ENCODE measurements at regions not wholly inside any gene's neighbourhood (a gene's known extent, or its start where the extent isn't known, plus 50 kb on each side); places are given as distances from the start of the nearest gene placed in this dataset.

DNA sequence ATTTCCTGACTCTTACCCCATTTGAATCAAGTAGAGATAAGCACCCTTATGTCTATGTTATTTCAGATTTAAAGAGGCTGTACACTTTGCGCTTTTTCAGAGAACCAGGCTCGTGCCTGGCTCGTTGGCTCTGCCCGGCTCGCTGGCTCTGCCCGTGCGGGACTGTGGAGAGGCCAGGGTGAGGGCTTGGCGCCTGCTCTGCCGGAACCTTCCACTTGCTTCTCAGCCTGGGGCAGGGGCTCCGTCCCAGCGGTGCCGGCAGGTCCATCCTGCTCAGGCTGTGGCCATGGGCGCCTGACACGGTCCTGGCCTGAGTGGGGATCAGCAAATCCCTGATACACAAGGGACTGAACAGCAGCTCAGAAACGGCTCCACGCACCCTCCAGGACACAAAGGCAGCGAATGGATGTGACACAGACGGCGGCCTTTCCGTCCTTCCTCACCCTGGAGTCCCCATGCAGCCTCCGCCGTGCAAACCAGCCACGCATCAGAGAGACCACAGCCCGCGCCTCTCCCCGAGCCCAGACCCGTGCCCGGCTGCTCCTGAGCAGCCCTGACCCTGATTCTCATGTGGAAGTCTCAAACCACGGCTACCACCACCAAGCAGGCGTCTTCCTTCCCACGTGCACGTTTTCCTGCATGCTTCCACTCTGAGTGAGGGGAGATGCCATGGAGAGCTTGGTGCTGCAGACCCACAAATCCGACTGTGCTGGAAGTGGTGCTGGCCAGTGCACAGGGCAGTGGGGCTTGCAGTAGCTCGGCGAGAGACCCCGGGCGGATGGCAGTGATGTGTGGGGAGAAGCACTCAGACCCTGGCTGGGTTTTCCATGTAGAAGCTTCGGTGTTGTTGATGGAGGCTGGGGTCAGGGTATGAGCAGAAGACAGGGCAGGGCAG lies 233.9 kb downstream of the ERMARD start:
- TF ChIP-seq, protein P1, sequence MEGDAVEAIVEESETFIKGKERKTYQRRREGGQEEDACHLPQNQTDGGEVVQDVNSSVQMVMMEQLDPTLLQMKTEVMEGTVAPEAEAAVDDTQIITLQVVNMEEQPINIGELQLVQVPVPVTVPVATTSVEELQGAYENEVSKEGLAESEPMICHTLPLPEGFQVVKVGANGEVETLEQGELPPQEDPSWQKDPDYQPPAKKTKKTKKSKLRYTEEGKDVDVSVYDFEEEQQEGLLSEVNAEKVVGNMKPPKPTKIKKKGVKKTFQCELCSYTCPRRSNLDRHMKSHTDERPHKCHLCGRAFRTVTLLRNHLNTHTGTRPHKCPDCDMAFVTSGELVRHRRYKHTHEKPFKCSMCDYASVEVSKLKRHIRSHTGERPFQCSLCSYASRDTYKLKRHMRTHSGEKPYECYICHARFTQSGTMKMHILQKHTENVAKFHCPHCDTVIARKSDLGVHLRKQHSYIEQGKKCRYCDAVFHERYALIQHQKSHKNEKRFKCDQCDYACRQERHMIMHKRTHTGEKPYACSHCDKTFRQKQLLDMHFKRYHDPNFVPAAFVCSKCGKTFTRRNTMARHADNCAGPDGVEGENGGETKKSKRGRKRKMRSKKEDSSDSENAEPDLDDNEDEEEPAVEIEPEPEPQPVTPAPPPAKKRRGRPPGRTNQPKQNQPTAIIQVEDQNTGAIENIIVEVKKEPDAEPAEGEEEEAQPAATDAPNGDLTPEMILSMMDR (IDR thresholded peaks at IDR 0.05) = no peak
- TF ChIP-seq POLR2A (IDR thresholded peaks at IDR 0.05) = no peak

Data from testis (tissue), 2 donors.